ENCODE measurements at regions not wholly inside any gene's neighbourhood (a gene's known extent, or its start where the extent isn't known, plus 50 kb on each side); places are given as distances from the start of the nearest gene placed in this dataset.

GRCh38 chr10:125491381-125491780 is 191.6 kb downstream of the TEX36 start:
- no peak for DNase-seq (ENCODE audit: low spot score, unreplicated experiment)
- Mint-ChIP-seq H3K27ac (no peak overlapping the region), H3K9me3 (ENCODE audit: low read depth) (no peaks in the 10 kb centered on the region), H3K4me3 (ENCODE audit: low read depth) (no peak overlapping the region), H3K27me3 (peaks cover 10% of the 10 kb centered on the region), H3K4me1 (ENCODE audit: low read depth) (no peaks in the 10 kb centered on the region), H3K36me3 (ENCODE audit: insufficient read depth) (no peaks in the 10 kb centered on the region)
- no peak for TF ChIP-seq CTCF (IDR thresholded peaks at IDR 0.05; ENCODE audit: unreplicated experiment)

- Mint-ChIP-seq H3K27me3 (peaks cover 10% of the 10 kb centered on the region), H3K4me1 (ENCODE audit: low read depth) (no peaks in the 10 kb centered on the region), H3K9me3 (ENCODE audit: low read depth) (no peaks in the 10 kb centered on the region), H3K36me3 (ENCODE audit: insufficient read depth) (no peaks in the 10 kb centered on the region), H3K4me3 (ENCODE audit: low read depth) (no peak overlapping the region), H3K27ac (no peak overlapping the region)
- no peak for TF ChIP-seq CTCF (IDR thresholded peaks at IDR 0.05; ENCODE audit: unreplicated experiment)
- no peak for DNase-seq (ENCODE audit: low spot score, unreplicated experiment)
Measured at GRCh38 chr10:125489731-125490130, 193.2 kb downstream of the TEX36 start.

- Mint-ChIP-seq H3K27me3 (peaks cover 10% of the 10 kb centered on the region), H3K9me3 (ENCODE audit: low read depth) (no peaks in the 10 kb centered on the region), H3K36me3 (ENCODE audit: insufficient read depth) (no peaks in the 10 kb centered on the region), H3K4me1 (ENCODE audit: low read depth) (no peaks in the 10 kb centered on the region), H3K27ac (no peak overlapping the region), H3K4me3 (ENCODE audit: low read depth) (no peak overlapping the region)
- DNase-seq (ENCODE audit: low spot score, unreplicated experiment), result no peak
- TF ChIP-seq CTCF (IDR thresholded peaks at IDR 0.05; ENCODE audit: unreplicated experiment), result no peak
Measured at GRCh38 chr10:125485665-125486064, 197.3 kb downstream of the TEX36 start.

GRCh38 chr10:125484035-125484732 is 198.8 kb downstream of the TEX36 start:
- Mint-ChIP-seq H3K9me3 (ENCODE audit: low read depth) (no peaks in the 10 kb centered on the region), H3K27me3 (peaks cover 19% of the 10 kb centered on the region), H3K36me3 (ENCODE audit: insufficient read depth) (no peaks in the 10 kb centered on the region), H3K4me1 (ENCODE audit: low read depth) (no peaks in the 10 kb centered on the region), H3K27ac (no peak overlapping the region), H3K4me3 (ENCODE audit: low read depth) (no peak overlapping the region)
- no peak for DNase-seq (ENCODE audit: low spot score, unreplicated experiment)
- TF ChIP-seq CTCF (IDR thresholded peaks at IDR 0.05; ENCODE audit: unreplicated experiment), result no peak

- DNase-seq (ENCODE audit: low spot score, unreplicated experiment), result no peak
- H3K36me3 Mint-ChIP-seq (ENCODE audit: insufficient read depth), result no peaks in the 10 kb centered on the region
- peaks cover 24% of the 10 kb centered on the region for H3K27me3 Mint-ChIP-seq
- no peak for TF ChIP-seq CTCF (IDR thresholded peaks at IDR 0.05; ENCODE audit: unreplicated experiment)
- no peaks in the 10 kb centered on the region for H3K4me1 Mint-ChIP-seq (ENCODE audit: low read depth)
- H3K9me3 Mint-ChIP-seq (ENCODE audit: low read depth), result no peaks in the 10 kb centered on the region
- H3K4me3 Mint-ChIP-seq (ENCODE audit: low read depth), result no peak overlapping the region
- no peak overlapping the region for H3K27ac Mint-ChIP-seq
Measured at GRCh38 chr10:125482637-125483036, 200.3 kb downstream of the TEX36 start.

Data from progenitor cell of endocrine pancreas (in vitro differentiated cells).